ENCODE measurements at regions not wholly inside any gene's neighbourhood (a gene's known extent, or its start where the extent isn't known, plus 50 kb on each side); places are given as distances from the start of the nearest gene placed in this dataset.

DNA sequence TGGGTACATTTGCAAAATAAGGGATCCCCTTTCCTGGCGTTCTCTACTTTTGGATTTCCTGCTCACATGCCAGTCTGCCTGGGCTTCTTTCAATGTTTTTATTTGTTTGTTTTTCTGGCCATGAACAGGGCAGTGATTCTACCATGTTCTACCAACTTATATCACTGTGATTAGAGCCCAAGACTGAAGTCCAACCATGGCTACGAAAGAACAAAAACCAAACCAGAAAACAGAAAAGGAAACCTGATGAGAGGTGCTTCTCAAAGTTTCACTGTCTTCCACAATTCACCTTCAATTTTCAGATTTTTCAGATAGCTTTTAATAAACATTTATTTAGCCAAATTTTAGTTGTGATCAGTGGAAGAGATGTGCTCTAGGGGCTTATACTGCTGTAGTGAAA, 187.6 kb upstream of the TACR3 start:
- no peaks in the 10 kb centered on the region for H3K4me1 Mint-ChIP-seq (ENCODE audit: unreplicated experiment)
- no peaks in the 10 kb centered on the region for H3K36me3 Mint-ChIP-seq (ENCODE audit: low read depth, unreplicated experiment)
- DNase-seq (ENCODE audit: low spot score) = no peak
- H3K4me3 Mint-ChIP-seq (ENCODE audit: unreplicated experiment) = no peak overlapping the region
- no peak for TF ChIP-seq CTCF (IDR thresholded peaks at IDR 0.05; ENCODE audit: unreplicated experiment)
- no peaks in the 10 kb centered on the region for H3K27me3 Mint-ChIP-seq (ENCODE audit: unreplicated experiment)
- no peak overlapping the region for H3K27ac Mint-ChIP-seq (ENCODE audit: unreplicated experiment)
- H3K9me3 Mint-ChIP-seq (ENCODE audit: unreplicated experiment) = no peaks in the 10 kb centered on the region

GRCh38 chr4:103904123-103904522, 184.3 kb upstream of the TACR3 start:
- no peak overlapping the region for H3K4me3 Mint-ChIP-seq (ENCODE audit: unreplicated experiment)
- H3K27ac Mint-ChIP-seq (ENCODE audit: unreplicated experiment) = no peak overlapping the region
- no peaks in the 10 kb centered on the region for H3K27me3 Mint-ChIP-seq (ENCODE audit: unreplicated experiment)
- H3K9me3 Mint-ChIP-seq (ENCODE audit: unreplicated experiment) = no peaks in the 10 kb centered on the region
- no peak for TF ChIP-seq CTCF (IDR thresholded peaks at IDR 0.05; ENCODE audit: unreplicated experiment)
- H3K4me1 Mint-ChIP-seq (ENCODE audit: unreplicated experiment) = no peaks in the 10 kb centered on the region
- H3K36me3 Mint-ChIP-seq (ENCODE audit: low read depth, unreplicated experiment) = no peaks in the 10 kb centered on the region
- DNase-seq (ENCODE audit: low spot score) = no peak

GRCh38 chr4:103902730-103903129, 182.9 kb upstream of the TACR3 start:
- Mint-ChIP-seq H3K27ac (ENCODE audit: unreplicated experiment) (no peak overlapping the region), H3K9me3 (ENCODE audit: unreplicated experiment) (no peaks in the 10 kb centered on the region), H3K4me3 (ENCODE audit: unreplicated experiment) (no peak overlapping the region), H3K27me3 (ENCODE audit: unreplicated experiment) (no peaks in the 10 kb centered on the region), H3K36me3 (ENCODE audit: low read depth, unreplicated experiment) (no peaks in the 10 kb centered on the region), H3K4me1 (ENCODE audit: unreplicated experiment) (no peaks in the 10 kb centered on the region)
- TF ChIP-seq CTCF (IDR thresholded peaks at IDR 0.05; ENCODE audit: unreplicated experiment) = no peak
- DNase-seq (ENCODE audit: low spot score) = no peak

GRCh38 chr4:103895876-103896465, 176.2 kb upstream of the TACR3 start:
- Mint-ChIP-seq H3K36me3 (ENCODE audit: low read depth, unreplicated experiment) (no peaks in the 10 kb centered on the region), H3K4me3 (ENCODE audit: unreplicated experiment) (no peak overlapping the region), H3K27me3 (ENCODE audit: unreplicated experiment) (no peaks in the 10 kb centered on the region), H3K27ac (ENCODE audit: unreplicated experiment) (no peak overlapping the region), H3K9me3 (ENCODE audit: unreplicated experiment) (no peaks in the 10 kb centered on the region), H3K4me1 (ENCODE audit: unreplicated experiment) (no peaks in the 10 kb centered on the region)
- no peak for DNase-seq (ENCODE audit: low spot score)
- TF ChIP-seq CTCF (IDR thresholded peaks at IDR 0.05; ENCODE audit: unreplicated experiment) = no peak

DNA sequence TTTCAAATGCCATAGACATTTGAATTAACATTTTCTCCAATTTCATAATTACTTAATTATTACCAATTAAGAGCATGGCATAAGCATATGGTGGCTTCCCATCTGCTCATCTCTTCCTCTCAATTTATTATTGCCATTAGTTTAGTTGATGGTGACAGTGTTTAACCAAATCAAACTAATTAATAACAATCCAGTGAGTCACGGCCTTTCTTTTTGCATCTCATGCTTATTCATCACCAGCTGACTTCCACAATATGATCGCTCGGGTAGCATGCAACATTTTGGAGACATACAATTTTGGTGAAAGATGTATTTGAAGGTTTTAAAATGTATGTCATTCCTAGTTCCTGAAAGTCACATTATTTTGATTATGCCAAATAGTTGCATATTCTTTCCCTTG, 172.8 kb upstream of the TACR3 start:
- Mint-ChIP-seq H3K4me3 (ENCODE audit: unreplicated experiment) (no peak overlapping the region), H3K27ac (ENCODE audit: unreplicated experiment) (no peak overlapping the region), H3K36me3 (ENCODE audit: low read depth, unreplicated experiment) (no peaks in the 10 kb centered on the region), H3K4me1 (ENCODE audit: unreplicated experiment) (no peaks in the 10 kb centered on the region), H3K9me3 (ENCODE audit: unreplicated experiment) (no peaks in the 10 kb centered on the region), H3K27me3 (ENCODE audit: unreplicated experiment) (no peaks in the 10 kb centered on the region)
- no peak for TF ChIP-seq CTCF (IDR thresholded peaks at IDR 0.05; ENCODE audit: unreplicated experiment)
- DNase-seq (ENCODE audit: low spot score) = no peak

All from endothelial cell (in vitro differentiated cells).